ENCODE measurements at regions not wholly inside any gene's neighbourhood (a gene's known extent, or its start where the extent isn't known, plus 50 kb on each side); places are given as distances from the start of the nearest gene placed in this dataset.
"Not testable (repeated sequence)": the region's sequence is repeated elsewhere in the genome, so short reads cannot be mapped to it uniquely, and the experiment has no call there.

DNA sequence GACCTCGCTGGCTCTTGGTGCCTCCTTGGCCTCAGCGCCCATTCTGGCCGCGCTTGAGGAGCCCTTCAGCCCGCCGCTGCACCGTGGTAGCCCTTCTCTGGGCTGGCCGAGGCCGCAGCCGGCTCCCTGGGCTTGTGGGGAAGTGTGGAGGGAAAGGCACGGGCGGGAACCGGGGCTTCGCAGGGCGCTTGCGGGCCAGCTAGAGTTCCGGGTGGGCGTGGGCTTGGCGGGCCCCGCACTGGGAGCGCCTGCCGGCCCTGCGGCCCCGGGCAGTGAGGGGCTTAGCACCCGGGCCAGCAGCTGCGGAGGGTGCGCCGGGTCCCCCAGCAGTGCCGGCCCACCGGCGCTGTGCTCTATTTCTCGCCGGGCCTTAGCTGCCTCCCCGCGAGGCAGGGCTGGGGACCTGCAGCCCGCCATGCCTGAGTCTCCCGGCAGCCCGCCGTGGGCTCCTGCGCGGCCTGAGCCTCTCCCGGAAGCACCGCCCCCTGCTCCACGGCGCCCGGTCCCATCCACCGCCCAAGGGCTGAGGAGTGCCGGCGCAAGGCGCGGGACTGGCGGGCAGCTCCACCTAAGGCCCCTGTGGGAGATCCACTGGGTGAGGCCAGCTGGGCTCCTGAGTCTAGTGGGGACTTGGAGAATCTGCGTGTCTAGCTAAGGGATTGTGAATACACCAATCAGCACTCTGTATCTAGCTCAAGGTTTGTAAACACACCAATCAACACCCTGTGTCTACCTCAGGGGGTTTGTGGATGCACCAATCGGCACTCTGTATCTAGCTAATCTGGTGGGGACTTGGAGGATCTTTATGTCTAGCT, 141.1 kb downstream of the SLCO4C1 start:
- not testable (repeated sequence) for FAIRE-seq

DNA sequence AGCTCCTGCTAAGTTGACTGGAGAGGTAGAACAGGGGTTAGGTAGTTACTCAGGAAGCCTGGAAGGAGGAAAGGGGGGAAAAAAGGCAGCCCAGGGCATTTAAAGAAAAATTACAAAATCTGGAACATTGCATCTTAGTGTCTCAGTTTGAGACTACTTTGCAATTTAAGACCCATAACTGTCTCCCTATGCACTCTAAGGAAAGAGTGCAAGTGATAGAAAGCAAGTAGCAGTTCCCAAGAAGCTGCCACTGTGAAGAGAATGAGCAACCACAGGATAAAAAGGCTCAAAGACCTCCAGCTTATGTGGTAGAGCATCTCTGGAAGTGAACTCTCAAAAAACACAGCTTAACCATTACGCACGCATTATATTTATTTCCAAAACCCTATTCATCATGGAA, 141.8 kb downstream of the SLCO4C1 start:
- FAIRE-seq: no peak

DNA sequence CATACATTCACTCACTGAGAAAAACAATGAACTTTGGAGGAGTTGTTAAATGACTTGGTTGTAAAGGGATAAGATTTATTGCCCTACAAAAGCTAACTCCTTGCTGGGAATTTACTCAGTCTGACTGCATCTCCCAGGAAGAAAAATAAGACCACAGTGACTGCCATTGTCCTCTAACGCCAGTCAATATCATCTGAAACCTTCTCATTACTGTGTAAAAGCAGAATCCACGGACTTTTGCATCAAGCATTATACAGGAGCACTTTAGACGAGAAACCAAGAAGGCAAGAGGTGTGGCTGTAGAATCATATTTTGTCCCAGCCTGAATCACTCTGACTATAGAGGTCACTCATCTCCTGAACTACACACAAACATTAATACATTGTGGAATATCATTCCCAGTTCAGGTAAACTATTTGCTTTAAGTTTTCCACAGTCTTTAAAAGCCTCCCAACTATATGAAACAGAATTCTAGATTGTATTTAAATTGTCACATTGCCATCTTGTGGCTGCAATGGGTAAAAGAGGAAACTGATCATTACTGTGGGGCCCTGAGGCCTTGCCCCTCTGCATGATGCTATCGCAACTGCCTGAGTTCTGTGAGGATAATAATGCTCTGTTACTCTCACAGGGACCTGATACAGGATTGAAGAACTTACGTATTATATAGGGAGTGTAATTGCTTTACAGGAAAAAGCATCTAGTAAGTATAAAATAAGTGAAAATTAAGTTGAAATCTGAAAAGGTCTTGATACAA, 142.9 kb downstream of the SLCO4C1 start:
- no peak for FAIRE-seq

DNA sequence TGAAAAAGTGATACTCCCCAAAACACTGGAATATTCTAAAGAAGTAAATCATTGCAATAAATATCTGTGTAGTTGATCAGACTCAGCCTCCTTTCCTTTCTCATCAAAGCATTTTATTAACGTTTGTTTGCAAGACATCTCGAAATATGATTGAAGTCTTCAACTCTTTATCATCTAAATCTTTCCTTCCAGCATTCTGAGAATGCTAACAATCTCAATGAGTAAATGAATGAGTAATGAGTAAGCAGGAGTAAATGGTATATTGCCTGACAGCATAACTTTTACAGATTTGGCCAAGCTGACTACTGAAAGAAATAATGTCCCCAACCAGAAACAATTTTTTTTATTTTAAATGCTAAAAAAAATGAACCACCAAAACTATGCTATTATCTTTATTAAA, 157.1 kb downstream of the SLCO4C1 start:
- no peak for FAIRE-seq

DNA sequence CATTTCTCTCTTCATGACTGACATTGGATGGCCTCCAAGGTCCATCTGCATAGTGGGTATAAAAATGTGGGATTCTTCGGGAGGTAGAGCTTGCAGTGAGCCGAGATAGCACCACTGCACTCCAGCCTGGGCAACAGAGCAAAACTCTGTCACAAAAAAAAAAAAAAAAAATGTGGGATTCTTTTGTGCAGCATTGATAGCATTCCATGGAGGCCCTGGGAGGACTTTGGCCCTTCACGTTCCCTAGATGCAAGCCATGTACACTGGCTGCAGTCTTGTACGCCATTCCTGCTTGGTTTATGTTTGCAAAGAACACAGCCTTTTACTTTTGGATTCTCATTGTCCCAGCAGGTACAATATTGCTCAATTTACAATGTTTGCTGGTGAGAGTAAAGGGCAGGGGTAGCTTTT, 157.8 kb downstream of the SLCO4C1 start:
- no peak for FAIRE-seq

DNA sequence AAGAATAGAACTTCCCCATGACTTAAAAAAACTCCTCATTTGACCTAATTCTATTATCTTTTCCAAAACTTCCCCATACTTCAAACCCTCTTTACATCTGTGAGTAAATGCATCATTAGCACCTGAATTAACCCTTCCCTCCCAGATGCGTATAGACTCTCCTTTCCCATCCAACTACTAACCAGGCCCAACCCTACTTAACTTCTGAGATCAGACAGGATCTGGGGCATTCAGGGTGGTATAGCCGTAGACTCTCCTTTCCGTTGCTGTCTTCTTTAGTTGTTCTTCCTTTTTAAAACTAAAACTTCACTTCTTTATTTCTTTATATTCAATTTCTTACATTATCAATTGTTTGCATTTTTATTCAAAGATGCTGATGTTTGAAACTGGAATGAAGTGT, 165.2 kb downstream of the SLCO4C1 start:
- no peak for FAIRE-seq

DNA sequence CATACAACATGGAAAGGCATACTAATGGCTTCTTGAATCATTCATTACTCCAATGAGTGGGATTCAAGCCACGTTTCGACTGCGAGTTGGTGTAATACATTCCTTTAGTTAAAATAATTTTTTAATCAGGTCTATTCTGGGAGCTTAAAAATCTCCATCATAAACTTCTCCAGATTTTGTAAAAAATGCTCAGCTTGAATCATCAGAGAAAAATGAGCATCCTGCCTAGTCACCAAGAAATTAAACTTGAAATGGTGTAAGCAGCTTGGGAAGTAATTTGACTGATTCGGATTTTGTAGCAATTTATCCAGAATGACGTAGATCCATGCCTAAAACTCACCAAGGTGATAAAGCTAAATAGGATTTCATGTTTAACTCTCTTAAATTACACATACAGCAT, 165.7 kb downstream of the SLCO4C1 start:
- no peak for FAIRE-seq

DNA sequence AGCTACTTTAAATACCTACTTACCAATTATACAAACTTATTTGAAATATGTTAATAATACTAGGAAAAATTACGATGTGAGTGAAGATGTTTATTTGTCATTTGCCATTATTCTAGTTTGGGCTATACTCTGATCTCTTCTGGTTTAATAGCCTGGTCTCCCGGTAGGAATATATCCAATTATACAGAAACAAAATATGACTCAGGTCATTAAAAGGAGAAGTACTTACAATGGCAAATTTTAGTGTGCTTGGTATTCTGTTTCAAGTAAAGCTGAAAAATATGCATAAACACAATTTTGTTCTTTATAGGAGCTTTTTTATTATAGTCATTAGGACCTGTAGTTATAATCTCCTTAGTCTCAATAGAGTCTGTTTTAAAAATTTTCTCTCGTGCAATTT, 176.8 kb downstream of the SLCO4C1 start:
- no peak for FAIRE-seq

DNA sequence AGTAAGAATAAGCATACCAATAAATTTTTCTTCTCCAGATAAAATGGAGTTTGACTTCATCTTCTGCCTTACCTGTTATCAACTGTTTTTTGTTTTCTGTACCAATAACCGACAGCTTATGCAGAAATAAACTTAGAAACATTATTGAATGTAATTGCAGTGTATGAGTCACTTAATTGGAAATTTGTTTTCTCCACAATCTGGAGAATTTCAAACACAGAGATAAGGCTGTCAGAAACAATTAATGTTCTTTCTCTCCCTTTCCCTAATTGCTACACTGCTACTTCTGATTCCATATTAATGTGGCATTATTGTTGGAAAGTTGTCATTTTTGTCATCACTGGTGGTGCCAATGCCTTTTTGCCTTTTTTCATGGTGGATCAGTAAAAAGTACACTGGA, 180.3 kb downstream of the SLCO4C1 start:
- FAIRE-seq: no peak

DNA sequence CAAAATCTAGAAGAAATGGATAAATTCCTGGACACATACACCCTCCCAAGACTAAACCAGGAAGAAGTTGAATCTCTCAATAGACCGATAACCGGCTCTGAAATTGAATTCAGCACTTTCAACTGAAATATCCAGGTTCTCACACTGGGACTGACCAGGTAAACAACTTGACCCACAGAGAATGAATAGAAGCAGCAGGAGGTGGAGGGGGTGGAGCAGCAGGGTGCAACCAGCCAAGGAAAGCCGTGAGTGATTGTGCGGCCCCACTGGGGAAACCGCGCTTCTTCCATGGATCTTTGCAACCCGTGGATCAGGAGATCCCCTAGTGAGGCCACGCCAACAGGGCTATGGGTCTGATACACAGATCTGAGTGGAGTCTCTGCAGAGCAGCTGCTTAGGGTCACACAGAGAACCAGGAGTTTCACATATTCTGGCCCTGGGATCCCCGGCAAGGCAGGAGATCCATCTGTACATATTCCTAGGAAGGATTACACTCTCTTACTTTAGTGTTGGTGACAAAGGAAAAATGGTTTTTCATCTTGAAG, 181.5 kb downstream of the SLCO4C1 start:
- FAIRE-seq: no peak

DNA sequence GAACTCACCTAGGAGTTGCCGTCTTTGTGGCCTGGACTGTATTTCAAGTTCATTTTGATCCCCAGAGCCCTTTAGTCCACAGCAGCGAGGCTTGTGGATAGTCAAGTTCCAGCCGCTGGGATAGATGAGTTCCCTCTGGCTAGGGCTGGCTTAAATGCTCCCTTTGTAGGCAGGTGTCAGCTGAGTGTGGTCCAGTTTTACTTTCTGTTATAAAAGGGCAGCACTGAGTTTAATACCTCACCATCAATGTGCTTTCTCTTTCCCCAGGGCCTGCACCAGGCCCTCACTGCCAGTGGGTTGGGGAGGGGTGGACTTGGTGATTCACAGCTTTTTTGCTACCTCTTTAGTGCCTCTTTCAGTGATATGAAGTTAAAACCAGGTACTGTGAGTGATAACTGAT, 188.2 kb downstream of the SLCO4C1 start:
- FAIRE-seq: no peak

DNA sequence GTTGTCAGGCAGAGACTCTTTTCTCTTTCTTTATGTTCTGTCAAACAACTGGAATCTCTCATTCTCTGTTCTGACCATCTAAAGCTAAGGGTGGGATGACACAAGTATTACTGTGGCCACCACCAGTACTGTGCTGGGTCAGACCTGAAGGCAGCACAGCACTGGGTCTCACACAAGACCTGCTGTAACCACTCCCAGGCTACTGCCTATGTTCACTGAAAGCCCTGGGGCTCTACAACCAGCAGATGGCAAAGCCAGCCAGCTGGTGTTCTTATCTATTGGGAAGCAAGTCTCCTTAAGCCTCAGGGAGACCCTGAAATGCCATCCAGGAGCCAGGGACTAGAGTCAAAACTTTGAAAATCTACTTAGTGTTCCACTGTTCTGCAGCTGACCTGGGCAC, 189.5 kb downstream of the SLCO4C1 start:
- FAIRE-seq: no peak

DNA sequence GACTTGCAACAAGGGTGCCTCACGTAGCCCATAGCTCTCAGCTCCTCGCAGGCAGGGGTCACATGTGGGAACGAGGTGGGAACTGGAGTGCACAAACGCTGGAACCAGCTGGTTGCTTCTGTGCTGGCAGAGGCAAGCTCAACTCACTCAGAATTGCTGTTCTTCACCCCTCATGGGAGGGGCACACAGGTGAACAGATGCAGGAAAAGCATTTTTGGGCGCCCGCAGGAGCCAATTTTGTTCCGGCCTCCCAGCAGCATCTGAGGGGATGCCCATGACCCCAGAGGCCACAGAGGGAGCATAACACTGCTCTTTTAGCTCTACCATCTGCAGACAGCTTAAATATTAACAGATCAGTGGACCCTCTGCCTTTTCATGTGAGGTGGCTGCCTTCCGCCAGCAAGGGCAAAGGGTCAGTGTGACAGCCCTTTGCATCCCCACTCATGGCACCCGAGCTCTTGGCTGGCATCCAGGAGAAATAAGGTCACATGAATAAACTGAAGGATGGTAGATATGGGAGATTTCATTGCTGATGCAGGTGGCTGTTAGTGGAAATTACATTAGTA, 196.2 kb downstream of the SLCO4C1 start:
- FAIRE-seq: no peak

DNA sequence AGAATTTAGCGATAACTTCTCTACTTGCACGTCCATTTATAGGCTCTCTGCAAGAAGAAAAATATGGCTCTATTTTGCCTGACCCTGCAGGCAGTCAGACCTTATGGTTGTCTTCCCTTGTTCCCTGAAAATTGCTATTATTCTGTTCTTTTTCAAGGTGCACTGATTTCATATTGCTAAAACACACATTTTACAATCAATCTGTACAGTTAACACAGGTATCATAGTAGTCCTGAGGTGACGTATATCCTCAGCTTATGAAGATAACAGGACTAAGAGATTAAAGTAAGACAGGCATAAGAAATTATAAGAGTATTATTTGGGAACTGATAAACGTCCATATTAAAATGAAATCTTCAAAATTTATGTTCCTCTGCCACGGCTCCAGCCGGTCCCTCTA, 197.0 kb downstream of the SLCO4C1 start:
- FAIRE-seq: not testable (repeated sequence)

DNA sequence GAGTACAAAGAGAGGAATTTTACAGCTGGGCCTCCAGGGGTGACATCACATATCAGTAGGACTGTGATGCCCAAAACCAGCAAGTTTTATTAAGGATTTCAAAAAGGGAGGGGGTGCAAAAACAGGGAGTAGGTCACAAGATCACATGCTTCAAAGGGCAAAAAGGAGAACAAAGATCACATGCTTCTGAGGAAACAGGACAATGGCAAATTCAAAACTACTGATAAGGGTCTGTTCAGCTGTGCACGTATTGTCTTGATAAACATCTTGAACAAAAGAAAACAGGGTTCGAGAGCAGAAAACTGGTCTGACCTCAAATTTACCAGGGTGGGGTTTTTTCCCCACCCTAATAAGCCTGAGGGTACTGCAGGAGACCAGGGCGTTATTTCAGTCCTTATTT, 197.5 kb downstream of the SLCO4C1 start:
- FAIRE-seq: not testable (repeated sequence)

DNA sequence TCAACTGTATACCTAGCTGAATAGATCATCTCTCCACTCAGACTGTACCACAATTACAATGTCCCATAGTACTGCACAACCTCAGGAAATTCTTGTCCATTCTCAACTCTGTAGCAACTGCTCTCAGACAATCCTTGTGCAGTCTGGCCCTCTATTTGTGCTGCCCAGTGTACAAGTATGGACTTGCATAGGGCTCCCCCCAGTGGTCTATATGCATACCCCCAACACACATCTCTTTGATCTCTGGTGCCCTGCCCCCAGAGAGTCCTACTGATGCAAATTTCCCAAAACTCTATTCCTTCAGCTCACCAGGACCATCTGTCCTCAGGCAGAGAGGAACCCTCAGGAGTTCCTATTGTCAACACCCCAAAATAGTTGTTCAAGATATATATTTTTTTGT, 205.3 kb downstream of the SLCO4C1 start:
- no peak for FAIRE-seq

DNA sequence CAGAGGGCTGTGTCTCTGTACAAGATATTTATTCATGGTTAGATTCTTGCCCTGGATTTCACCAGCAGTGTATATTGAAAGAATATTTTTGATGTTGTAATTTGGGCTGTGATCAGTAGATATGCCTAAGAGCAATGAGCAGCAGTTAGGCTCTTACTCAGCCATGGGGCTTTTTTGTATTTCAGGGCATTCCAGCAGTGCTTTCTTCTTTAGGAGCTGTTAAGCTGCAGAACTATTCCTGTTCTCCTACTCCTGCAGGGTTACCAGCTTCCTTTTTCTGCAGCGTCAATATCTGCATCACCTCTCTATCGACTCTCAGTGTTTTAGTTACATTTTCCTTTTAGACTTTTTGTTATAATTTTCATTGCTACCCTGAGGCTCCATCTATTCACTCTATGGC, 206.2 kb downstream of the SLCO4C1 start:
- FAIRE-seq: no peak

DNA sequence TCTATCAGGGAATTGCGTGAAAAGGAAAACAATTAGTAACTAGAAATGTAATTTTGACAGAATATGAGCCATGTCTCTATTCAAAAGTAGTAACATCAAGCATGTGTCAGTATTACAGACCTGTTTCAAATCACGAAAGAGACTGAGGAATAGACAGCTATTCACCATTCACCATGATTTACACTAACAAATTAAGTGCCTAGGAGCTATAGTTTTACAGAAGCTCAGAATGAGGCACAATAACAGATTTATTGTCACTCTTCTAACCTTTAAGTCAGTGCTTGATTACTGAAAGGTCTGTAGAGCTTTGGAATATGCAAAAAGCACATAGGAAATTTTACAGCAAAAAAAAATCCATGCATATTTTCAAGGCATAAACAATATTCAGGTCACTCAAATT, 208.2 kb downstream of the SLCO4C1 start:
- no peak for FAIRE-seq

DNA sequence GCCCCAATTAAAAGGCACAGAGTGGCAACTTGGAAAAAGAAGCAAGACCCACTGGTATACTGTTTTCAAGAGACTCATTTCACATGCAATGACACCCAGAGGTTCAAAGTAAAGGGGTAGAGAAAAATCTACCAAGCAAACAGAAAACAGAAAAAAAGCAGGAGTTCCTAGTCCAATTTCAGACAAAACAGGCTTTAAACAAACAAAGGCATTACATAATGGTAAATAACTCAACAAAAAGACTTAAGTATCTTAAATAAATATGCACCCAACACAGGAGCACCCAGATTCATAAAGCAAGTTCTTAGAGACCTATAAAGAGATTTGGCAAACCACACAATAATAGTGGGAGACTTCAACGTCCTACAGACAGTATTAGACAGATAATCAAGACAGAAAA, 215.8 kb downstream of the SLCO4C1 start:
- FAIRE-seq: no peak

DNA sequence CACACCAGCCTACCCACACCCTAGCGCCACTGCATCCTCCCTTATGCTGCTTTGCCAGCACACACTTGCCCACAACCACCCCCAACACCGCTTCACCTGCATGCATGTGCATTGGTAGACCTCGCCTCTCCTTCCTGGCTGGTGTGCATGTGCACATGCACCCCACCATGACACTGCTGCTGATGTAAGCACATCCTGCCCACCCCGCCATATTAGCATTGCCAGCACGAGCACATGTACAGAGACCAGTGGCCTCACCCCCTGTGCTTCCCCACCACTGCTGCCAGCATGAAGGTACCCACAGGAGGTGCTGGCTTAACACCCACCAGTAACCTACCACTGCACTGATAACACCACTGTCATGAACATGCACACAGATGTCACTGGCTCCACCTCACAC, 218.2 kb downstream of the SLCO4C1 start:
- no peak for FAIRE-seq

DNA sequence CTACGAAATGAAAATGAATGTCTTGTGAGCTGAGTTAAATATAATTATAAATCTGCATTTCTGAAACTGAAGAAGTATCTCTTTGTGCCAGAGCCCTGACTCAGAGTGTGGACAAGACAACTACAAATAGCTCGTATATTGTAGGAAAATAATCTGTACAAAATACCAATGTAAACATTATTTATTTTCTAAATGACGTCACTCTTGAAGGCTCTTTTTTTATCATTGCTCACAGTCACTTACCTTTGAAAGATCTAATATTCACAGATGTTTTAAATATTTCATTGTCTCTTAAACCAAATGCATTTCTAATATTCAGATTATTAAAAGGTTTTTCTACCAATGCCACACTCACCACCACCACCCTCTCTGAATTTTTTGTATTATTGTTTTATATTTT, 226.1 kb downstream of the SLCO4C1 start:
- no peak for FAIRE-seq

DNA sequence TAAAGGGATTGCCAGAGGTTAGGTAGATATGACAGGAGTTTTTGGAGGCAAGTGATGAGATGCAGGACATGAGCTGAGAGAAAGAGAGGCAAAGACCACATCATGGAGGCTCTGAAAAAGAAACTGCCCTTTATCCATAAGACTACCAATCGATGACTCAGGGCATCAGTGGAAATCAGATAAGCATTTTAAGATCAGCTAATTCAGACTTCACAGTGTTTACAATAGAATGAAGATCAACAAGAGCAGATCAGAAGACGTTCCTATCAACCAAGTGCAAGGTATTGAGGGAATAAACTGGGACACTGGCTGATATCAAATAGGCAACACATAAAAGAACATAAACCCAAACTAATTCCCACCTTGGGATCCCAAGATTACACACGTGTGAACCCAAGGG, 227.2 kb downstream of the SLCO4C1 start:
- FAIRE-seq: no peak

DNA sequence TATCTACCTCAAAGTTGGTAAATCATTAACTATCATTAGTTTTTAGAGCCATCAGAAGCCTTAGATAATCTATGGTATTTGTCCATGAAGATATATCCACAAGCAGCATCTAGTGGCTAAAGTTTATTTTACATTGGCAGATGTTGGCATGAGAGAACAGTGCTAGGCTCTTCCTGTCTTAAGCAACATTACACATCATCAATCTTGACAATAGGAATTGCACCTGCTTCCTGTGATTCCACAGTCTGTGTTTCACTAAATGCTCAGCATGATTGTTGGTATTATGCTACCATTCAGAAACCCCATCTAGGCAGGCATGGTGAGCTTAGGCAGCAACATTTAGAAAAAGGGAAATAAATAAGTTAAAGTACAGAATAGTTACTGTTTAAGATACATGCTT, 246.6 kb downstream of the SLCO4C1 start:
- FAIRE-seq: no peak

DNA sequence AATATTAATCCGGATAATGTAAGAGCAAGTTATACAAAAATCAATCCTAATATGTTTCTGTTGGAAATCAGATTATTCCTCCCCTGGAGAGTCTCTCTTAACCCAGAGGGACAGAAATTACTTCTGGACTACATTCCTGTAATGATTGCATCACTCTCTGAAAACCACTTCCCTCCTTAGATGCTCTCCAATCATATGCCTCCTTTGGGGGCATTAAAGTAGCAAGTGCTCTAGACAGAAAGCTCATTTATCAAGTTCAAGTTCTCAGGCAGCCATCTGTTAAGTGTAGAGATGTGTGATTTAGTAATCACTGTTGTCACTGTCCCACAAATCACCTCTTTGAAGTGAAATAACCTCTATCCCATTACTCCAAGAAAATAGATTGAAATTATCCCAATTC, 247.1 kb downstream of the SLCO4C1 start:
- FAIRE-seq: no peak

Data from endometrium (tissue), 2 donors.